ENCODE measurements at regions not wholly inside any gene's neighbourhood (a gene's known extent, or its start where the extent isn't known, plus 50 kb on each side); places are given as distances from the start of the nearest gene placed in this dataset.
A peak's percentile ranks its signal among the peaks of the same experiment; 100 is the strongest.

DNA sequence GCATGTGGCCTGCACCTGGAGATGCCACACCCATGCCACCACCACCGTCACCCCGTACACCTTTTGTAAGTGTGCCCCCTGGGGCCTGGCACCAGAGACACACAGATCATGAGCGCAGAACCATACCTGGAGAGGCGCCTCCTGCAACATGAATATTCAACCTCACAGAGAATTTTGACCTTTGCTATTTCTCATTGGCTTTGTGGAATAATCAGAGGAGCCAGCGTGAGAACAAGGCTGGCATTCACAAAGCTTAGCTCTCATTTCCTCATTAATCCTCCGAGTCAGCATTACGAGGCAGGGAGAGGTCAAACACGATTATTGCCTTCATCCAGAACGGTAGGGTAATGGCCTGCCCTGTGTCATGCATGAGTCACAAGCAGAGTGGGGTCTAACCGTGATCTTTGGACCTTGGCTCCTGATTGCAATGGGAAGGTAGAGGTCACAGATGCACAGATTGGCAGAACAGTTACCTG, 73.0 kb upstream of the POMGNT2 start:
- FAIRE-seq (peak; percentile 72), DNase-seq (peak in 4 of 5 donors; percentile 26 to 91 (median 60))
- no peaks in the 10 kb centered on the region for H3K36me3 ChIP-seq (ENCODE audit: control insufficient read depth in 2 of 3, insufficient read depth in 3 of 3, low read length in 3 of 3)
- peaks cover 0 to 5% (median 0%) of the 10 kb centered on the region in 3 donors for H3K9me3 ChIP-seq (ENCODE audit: control insufficient read depth in 2 of 3, insufficient read depth in 1 of 3, low read length in 3 of 3)
- intact Hi-C loops (cut with DNase I), result no loop called here
- H3K27ac ChIP-seq (ENCODE audit: low read depth in 2 of 2, low read length in 2 of 2), result peak overlapping the region; percentile 66 to 71
- H3K9ac ChIP-seq (ENCODE audit: low read length in 3 of 3), result no peak overlapping the region
- TF ChIP-seq, protein P1, sequence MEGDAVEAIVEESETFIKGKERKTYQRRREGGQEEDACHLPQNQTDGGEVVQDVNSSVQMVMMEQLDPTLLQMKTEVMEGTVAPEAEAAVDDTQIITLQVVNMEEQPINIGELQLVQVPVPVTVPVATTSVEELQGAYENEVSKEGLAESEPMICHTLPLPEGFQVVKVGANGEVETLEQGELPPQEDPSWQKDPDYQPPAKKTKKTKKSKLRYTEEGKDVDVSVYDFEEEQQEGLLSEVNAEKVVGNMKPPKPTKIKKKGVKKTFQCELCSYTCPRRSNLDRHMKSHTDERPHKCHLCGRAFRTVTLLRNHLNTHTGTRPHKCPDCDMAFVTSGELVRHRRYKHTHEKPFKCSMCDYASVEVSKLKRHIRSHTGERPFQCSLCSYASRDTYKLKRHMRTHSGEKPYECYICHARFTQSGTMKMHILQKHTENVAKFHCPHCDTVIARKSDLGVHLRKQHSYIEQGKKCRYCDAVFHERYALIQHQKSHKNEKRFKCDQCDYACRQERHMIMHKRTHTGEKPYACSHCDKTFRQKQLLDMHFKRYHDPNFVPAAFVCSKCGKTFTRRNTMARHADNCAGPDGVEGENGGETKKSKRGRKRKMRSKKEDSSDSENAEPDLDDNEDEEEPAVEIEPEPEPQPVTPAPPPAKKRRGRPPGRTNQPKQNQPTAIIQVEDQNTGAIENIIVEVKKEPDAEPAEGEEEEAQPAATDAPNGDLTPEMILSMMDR (IDR thresholded peaks at IDR 0.05; ENCODE audit: borderline replicate concordance, extremely low read depth, insufficient read depth), result no peak
- H3K27me3 ChIP-seq (ENCODE audit: control insufficient read depth, insufficient read depth, low read length), result no peaks in the 10 kb centered on the region
- H3K4me3 ChIP-seq (ENCODE audit: low read length in 3 of 3), result no peak overlapping the region
- H3K4me1 ChIP-seq (ENCODE audit: control insufficient read depth in 2 of 3, insufficient read depth in 2 of 3, low read depth in 1 of 3, low read length in 3 of 3), result peaks cover 2 to 37% (median 32%) of the 10 kb centered on the region in 3 donors

- H3K4me3 ChIP-seq (ENCODE audit: low read length in 3 of 3), result no peak overlapping the region
- H3K9me3 ChIP-seq (ENCODE audit: control insufficient read depth in 2 of 3, insufficient read depth in 1 of 3, low read length in 3 of 3), result peaks cover 0 to 10% (median 0%) of the 10 kb centered on the region in 3 donors
- H3K36me3 ChIP-seq (ENCODE audit: control insufficient read depth in 2 of 3, insufficient read depth in 3 of 3, low read length in 3 of 3), result no peaks in the 10 kb centered on the region
- intact Hi-C loops (cut with DNase I), result no loop called here
- H3K27me3 ChIP-seq (ENCODE audit: control insufficient read depth, insufficient read depth, low read length), result no peaks in the 10 kb centered on the region
- DNase-seq (no peak), FAIRE-seq (no peak)
- TF ChIP-seq, protein P1 (IDR thresholded peaks at IDR 0.05; ENCODE audit: borderline replicate concordance, extremely low read depth, insufficient read depth), result no peak
- peaks cover 2 to 33% (median 32%) of the 10 kb centered on the region in 3 donors for H3K4me1 ChIP-seq (ENCODE audit: control insufficient read depth in 2 of 3, insufficient read depth in 2 of 3, low read depth in 1 of 3, low read length in 3 of 3)
- no peak overlapping the region for H3K27ac ChIP-seq (ENCODE audit: low read depth in 2 of 2, low read length in 2 of 2)
- H3K9ac ChIP-seq (ENCODE audit: low read length in 3 of 3), result no peak overlapping the region
Observed at GRCh38 chr3:43177085-43177484, 71.2 kb upstream of the POMGNT2 start.

GRCh38 chr3:43176666-43177065, 70.8 kb upstream of the POMGNT2 start:
- Histone ChIP-seq H3K27ac (ENCODE audit: low read depth in 2 of 2, low read length in 2 of 2) (no peak overlapping the region), H3K9ac (ENCODE audit: low read length in 3 of 3) (no peak overlapping the region), H3K9me3 (ENCODE audit: control insufficient read depth in 2 of 3, insufficient read depth in 1 of 3, low read length in 3 of 3) (peaks cover 0 to 10% (median 0%) of the 10 kb centered on the region in 3 donors), H3K4me1 (ENCODE audit: control insufficient read depth in 2 of 3, insufficient read depth in 2 of 3, low read depth in 1 of 3, low read length in 3 of 3) (peaks cover 2 to 33% (median 32%) of the 10 kb centered on the region in 3 donors), H3K27me3 (ENCODE audit: control insufficient read depth, insufficient read depth, low read length) (no peaks in the 10 kb centered on the region), H3K36me3 (ENCODE audit: control insufficient read depth in 2 of 3, insufficient read depth in 3 of 3, low read length in 3 of 3) (no peaks in the 10 kb centered on the region), H3K4me3 (ENCODE audit: low read length in 3 of 3) (no peak overlapping the region)
- intact Hi-C loops (cut with DNase I), result no loop called here
- TF ChIP-seq, protein P1 (IDR thresholded peaks at IDR 0.05; ENCODE audit: borderline replicate concordance, extremely low read depth, insufficient read depth), result no peak
- no peak for DNase-seq
- no peak for FAIRE-seq

- DNase-seq, result no peak
- Histone ChIP-seq H3K27me3 (ENCODE audit: control insufficient read depth, insufficient read depth, low read length) (no peaks in the 10 kb centered on the region), H3K9me3 (ENCODE audit: control insufficient read depth in 2 of 3, insufficient read depth in 1 of 3, low read length in 3 of 3) (peaks cover 0 to 10% (median 0%) of the 10 kb centered on the region in 3 donors), H3K9ac (ENCODE audit: low read length in 3 of 3) (no peak overlapping the region), H3K27ac (ENCODE audit: low read depth in 2 of 2, low read length in 2 of 2) (no peak overlapping the region), H3K4me3 (ENCODE audit: low read length in 3 of 3) (no peak overlapping the region), H3K4me1 (ENCODE audit: control insufficient read depth in 2 of 3, insufficient read depth in 2 of 3, low read depth in 1 of 3, low read length in 3 of 3) (peaks cover 2 to 27% (median 24%) of the 10 kb centered on the region in 3 donors), H3K36me3 (ENCODE audit: control insufficient read depth in 2 of 3, insufficient read depth in 3 of 3, low read length in 3 of 3) (no peaks in the 10 kb centered on the region)
- FAIRE-seq, result no peak
- TF ChIP-seq, protein P1 (IDR thresholded peaks at IDR 0.05; ENCODE audit: borderline replicate concordance, extremely low read depth, insufficient read depth), result no peak
- intact Hi-C loops (cut with DNase I), result no loop called here
Observed at GRCh38 chr3:43175541-43175940, 69.7 kb upstream of the POMGNT2 start.
